ENCODE measurements at regions not wholly inside any gene's neighbourhood (a gene's known extent, or its start where the extent isn't known, plus 50 kb on each side); places are given as distances from the start of the nearest gene placed in this dataset.

- H3K4me3 ChIP-seq = no peak overlapping the region
- peak in 1 of 2 donors; percentile 62 for ATAC-seq
- intact Hi-C loops (cut with DNase I) = no loop called here
- H3K36me3 ChIP-seq = no peaks in the 10 kb centered on the region
- DNase-seq = no peak
- H3K4me1 ChIP-seq = no peaks in the 10 kb centered on the region
- H3K9me3 ChIP-seq = no peaks in the 10 kb centered on the region
- no peak overlapping the region for H3K27ac ChIP-seq
- no peaks in the 10 kb centered on the region for H3K27me3 ChIP-seq (ENCODE audit: low read depth)
- TF ChIP-seq, protein P1, sequence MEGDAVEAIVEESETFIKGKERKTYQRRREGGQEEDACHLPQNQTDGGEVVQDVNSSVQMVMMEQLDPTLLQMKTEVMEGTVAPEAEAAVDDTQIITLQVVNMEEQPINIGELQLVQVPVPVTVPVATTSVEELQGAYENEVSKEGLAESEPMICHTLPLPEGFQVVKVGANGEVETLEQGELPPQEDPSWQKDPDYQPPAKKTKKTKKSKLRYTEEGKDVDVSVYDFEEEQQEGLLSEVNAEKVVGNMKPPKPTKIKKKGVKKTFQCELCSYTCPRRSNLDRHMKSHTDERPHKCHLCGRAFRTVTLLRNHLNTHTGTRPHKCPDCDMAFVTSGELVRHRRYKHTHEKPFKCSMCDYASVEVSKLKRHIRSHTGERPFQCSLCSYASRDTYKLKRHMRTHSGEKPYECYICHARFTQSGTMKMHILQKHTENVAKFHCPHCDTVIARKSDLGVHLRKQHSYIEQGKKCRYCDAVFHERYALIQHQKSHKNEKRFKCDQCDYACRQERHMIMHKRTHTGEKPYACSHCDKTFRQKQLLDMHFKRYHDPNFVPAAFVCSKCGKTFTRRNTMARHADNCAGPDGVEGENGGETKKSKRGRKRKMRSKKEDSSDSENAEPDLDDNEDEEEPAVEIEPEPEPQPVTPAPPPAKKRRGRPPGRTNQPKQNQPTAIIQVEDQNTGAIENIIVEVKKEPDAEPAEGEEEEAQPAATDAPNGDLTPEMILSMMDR (IDR thresholded peaks at IDR 0.05) = no peak
Observed at GRCh38 chr11:15638386-15638787, 523.7 kb downstream of the INSC start.

DNA sequence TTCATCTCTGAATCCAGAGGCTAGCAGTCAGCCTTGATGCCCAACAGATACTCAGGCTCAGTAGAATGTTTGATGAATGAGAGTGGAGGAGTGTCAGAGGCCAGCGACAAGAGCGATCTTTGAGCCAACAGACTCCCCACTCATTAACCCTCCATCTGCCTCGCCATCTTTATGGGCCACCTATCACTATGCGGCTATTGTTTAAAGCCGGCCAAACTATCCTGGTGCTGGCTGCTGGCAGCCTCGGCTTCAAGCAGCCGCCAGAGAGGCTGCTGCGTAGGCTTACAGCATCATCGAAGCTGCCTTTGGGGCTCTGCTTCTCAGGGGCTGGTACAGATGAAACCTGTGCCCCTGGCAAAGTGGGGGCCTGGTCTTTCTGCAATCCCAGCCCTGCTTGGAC is 525.6 kb downstream of the INSC start:
- TF ChIP-seq, protein P1 (IDR thresholded peaks at IDR 0.05) = no peak
- Histone ChIP-seq H3K36me3 (no peaks in the 10 kb centered on the region), H3K27me3 (ENCODE audit: low read depth) (no peaks in the 10 kb centered on the region), H3K27ac (no peak overlapping the region), H3K4me1 (no peaks in the 10 kb centered on the region), H3K4me3 (no peak overlapping the region), H3K9me3 (no peaks in the 10 kb centered on the region)
- no peak for DNase-seq
- intact Hi-C loops (cut with DNase I) = no loop called here
- ATAC-seq = no peak

DNA sequence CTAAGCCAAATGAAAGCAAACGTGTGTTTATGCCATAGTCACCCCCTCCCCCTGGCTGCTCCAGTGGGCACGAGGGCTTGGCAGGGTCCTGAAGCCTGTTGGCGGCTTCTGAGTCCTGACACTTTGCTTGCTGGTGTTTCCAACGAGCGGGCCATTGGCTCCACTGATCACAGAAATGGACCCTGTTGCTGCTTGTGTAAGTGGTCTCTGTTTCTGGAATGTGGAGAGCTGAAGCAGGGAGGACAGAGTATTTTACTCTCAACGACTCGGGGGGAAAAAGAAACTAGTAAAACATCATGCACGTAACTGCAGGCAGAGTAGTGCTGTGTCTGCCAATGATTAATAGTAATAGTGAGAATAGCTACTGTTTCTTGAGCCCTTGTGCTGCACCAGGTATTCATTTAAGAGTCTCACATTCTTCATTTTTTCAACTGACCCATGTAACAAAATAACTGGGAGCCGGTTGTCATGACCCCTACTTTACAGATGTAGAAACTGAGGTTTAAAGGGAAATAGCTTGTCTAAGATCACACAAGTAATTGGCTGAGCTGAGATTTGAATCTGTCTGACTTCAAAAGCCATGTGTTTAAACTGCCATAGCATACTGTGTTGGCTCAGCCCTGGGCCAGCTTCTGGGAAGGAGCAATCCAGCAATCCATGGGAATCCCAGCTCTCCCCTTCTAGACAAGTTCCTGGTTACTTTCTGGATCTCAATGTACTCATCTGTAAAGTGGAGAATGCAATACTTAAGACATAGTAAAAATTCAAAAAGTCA is 526.7 kb downstream of the INSC start:
- H3K27me3 ChIP-seq (ENCODE audit: low read depth) = no peaks in the 10 kb centered on the region
- intact Hi-C loops (cut with DNase I) = no loop called here
- H3K27ac ChIP-seq = no peak overlapping the region
- no peaks in the 10 kb centered on the region for H3K4me1 ChIP-seq
- DNase-seq = no peak
- ATAC-seq = no peak
- no peaks in the 10 kb centered on the region for H3K36me3 ChIP-seq
- no peak overlapping the region for H3K4me3 ChIP-seq
- no peaks in the 10 kb centered on the region for H3K9me3 ChIP-seq
- TF ChIP-seq, protein P1 (IDR thresholded peaks at IDR 0.05) = no peak

GRCh38 chr11:15645201-15645600 is 530.5 kb downstream of the INSC start:
- ATAC-seq (no peak), DNase-seq (no peak)
- intact Hi-C loops (cut with DNase I) = no loop called here
- no peaks in the 10 kb centered on the region for H3K9me3 ChIP-seq
- peaks cover 3% of the 10 kb centered on the region for H3K4me1 ChIP-seq
- TF ChIP-seq, protein P1 (IDR thresholded peaks at IDR 0.05) = no peak
- no peaks in the 10 kb centered on the region for H3K27me3 ChIP-seq (ENCODE audit: low read depth)
- no peak overlapping the region for H3K27ac ChIP-seq
- no peak overlapping the region for H3K4me3 ChIP-seq
- no peaks in the 10 kb centered on the region for H3K36me3 ChIP-seq

DNA sequence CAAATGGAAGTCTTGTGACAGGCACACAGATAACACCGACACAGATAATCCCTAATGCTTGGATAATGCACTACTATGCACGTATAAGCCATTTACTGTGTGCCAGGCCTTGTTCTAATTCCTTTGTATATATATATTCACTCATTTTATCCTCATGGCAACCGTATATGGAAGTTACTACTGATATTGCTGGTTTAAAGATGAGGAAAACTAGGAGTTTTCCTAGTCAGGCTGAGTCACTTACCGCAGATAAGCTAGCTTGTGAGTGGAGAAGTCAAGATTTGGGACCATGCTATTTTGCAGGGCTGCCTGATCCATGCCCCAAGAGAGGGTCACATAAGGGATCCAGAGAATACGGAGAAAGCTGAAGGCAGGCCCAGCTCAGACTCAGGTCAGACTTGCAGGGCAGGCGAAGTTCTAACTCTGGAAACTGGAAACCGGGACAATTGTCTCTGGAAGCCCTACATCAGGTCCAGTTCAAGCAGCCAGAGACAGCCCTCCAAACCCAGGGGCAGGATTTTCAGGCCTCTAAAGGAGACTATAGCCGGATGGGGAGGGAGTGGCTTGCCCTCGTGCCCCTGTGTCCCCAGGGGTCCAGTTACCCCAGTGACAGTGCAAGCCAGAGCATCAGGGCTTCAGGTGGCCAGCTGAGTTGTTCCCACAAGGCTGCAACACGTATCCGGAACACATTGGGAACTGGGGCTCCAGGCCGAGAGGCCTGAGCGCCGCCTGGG is 534.8 kb downstream of the INSC start:
- Histone ChIP-seq H3K36me3 (no peaks in the 10 kb centered on the region), H3K27ac (peak overlapping the region; percentile 73), H3K4me1 (peaks cover 16% of the 10 kb centered on the region), H3K4me3 (no peak overlapping the region), H3K9me3 (no peaks in the 10 kb centered on the region), H3K27me3 (ENCODE audit: low read depth) (peaks cover 4% of the 10 kb centered on the region)
- DNase-seq (no peak), ATAC-seq (no peak)
- TF ChIP-seq, protein P1 (IDR thresholded peaks at IDR 0.05) = no peak
- intact Hi-C loops (cut with DNase I) = no loop called here

Measured in lower lobe of right lung (tissue), 2 donors.